CD4-positive, alpha-beta T cell (primary cell): ENCODE measurements at regions not wholly inside any gene's neighbourhood (a gene's known extent, or its start where the extent isn't known, plus 50 kb on each side); places are given as distances from the start of the nearest gene placed in this dataset.

Experiments
- ATAC-seq: fragments of 200-7000 bp; cut with Tn5 transposase; one replicate; pipeline ENCODE4 v1.10.0; 2022; ENCODE audit warnings: mild to moderate bottlenecking; ENCODE audit not compliant: poor library complexity
- CTCF ChIA-PET: fragments of 350-600 bp; sonication (Branson Sonifier 250); formaldehyde crosslinking; loops from one replicate; lab custom pipeline; 2021; ENCODE audit warnings: antibody characterized with exemption, inconsistent platforms; lab: Charles Lee
- POLR2A ChIA-PET: fragments of 350-600 bp; sonication (Branson Sonifier 250); formaldehyde crosslinking; loops from one replicate; lab custom pipeline; 2021; ENCODE audit warnings: antibody characterized with exemption, inconsistent platforms; lab: Charles Lee
- DNase-seq, 14 experiments: peaks; one replicate each; pipeline ENCODE4 v3.0.0-alpha.2; 2013 to 2020; ENCODE audit warnings: mixed read lengths in 2 of 14
- H3K27ac ChIP-seq, 2 donors: one replicate each; pipeline versions ENCODE4 v1.5.1 to v1.7.0; 2013; ENCODE audit warnings: low read length in 2 of 2, low read depth in 1 of 2, mild to moderate bottlenecking in 1 of 2
- H3K27me3 ChIP-seq, 2 experiments: 1 replicate in 1 of 2; 2 replicates in 1 of 2; pipeline versions ENCODE4 v1.6.1 to v1.7.0; 2013; ENCODE audit warnings: low read length in 2 of 2, control low read depth in 1 of 2, mild to moderate bottlenecking in 1 of 2, moderate library complexity in 1 of 2; ENCODE audit not compliant: insufficient read depth in 2 of 2, control insufficient read depth in 1 of 2
- H3K36me3 ChIP-seq: one replicate; pipeline ENCODE4 v1.6.1; 2013; ENCODE audit warnings: low read length, control low read depth; ENCODE audit not compliant: insufficient read depth
- H3K4me1 ChIP-seq: one replicate; pipeline ENCODE4 v1.6.1; 2013; ENCODE audit warnings: low read length, control low read depth; ENCODE audit not compliant: insufficient read depth
- H3K4me3 ChIP-seq: one replicate; pipeline ENCODE4 v1.5.1; 2013; ENCODE audit warnings: mild to moderate bottlenecking, low read length, moderate library complexity
- H3K9me3 ChIP-seq, 2 experiments: 1 replicate in 1 of 2; 2 replicates in 1 of 2; pipeline versions ENCODE4 v1.6.1 to v1.7.0; 2013; ENCODE audit warnings: low read length in 2 of 2, mild to moderate bottlenecking in 2 of 2, control low read depth in 1 of 2, moderate library complexity in 1 of 2; ENCODE audit not compliant: control insufficient read depth in 1 of 2, insufficient read depth in 1 of 2
- H3K27ac Mint-ChIP-seq: one replicate; pipeline ENCODE4 v1.8.0; 2020; ENCODE audit warnings: mixed read lengths
- H3K27me3 Mint-ChIP-seq: one replicate; pipeline ENCODE4 v1.8.0; 2021; ENCODE audit warnings: mixed read lengths
- H3K36me3 Mint-ChIP-seq: one replicate; pipeline ENCODE4 v1.8.0; 2021; ENCODE audit warnings: low read depth, mixed read lengths
- H3K4me1 Mint-ChIP-seq: one replicate; pipeline ENCODE4 v1.8.0; 2021; ENCODE audit warnings: low read depth, mixed read lengths
- H3K4me3 Mint-ChIP-seq: one replicate; pipeline ENCODE4 v1.8.0; 2020; ENCODE audit warnings: mild to moderate bottlenecking, mixed read lengths
- H3K9me3 Mint-ChIP-seq: one replicate; pipeline ENCODE4 v1.8.0; 2020; ENCODE audit warnings: mixed read lengths
- CTCF ChIP-seq: fragments of 200-600 bp; IDR thresholded peaks from one replicate; pipeline ENCODE4 v1.8.0; 2022; ENCODE audit warnings: antibody characterized with exemption, mild to moderate bottlenecking
- intact Hi-C, 2 experiments: fragments of 100-400 bp; cut with DNase I in 1 of 2; cut with micrococcal nuclease in 1 of 2; formaldehyde crosslinking; loops; one replicate each; pipeline versions ENCODE4 v1.15.1 to v1.9.0; 2023 to 2025; cut with DNase I, micrococcal nuclease

- no peak for TF ChIP-seq CTCF
- no peak overlapping the region for H3K4me3 Mint-ChIP-seq
- ChIA-PET POLR2A (no interaction called here), CTCF (no interaction called here)
- no peaks in the 10 kb centered on the region for H3K4me1 Mint-ChIP-seq
- Histone ChIP-seq H3K9me3 (no peaks in the 10 kb centered on the region), H3K27me3 (peaks cover 0 to 11% of the 10 kb centered on the region in 2 experiments), H3K4me1 (no peaks in the 10 kb centered on the region), H3K36me3 (no peaks in the 10 kb centered on the region), H3K27ac (no peak overlapping the region), H3K4me3 (no peak overlapping the region)
- no peak for ATAC-seq
- no peak overlapping the region for H3K27ac Mint-ChIP-seq
- no peak for DNase-seq
- intact Hi-C loops, result no loop called here
- H3K9me3 Mint-ChIP-seq, result no peaks in the 10 kb centered on the region
- H3K36me3 Mint-ChIP-seq, result no peaks in the 10 kb centered on the region
- peaks cover 13% of the 10 kb centered on the region for H3K27me3 Mint-ChIP-seq
Measured at GRCh38 chr17:68657166-68657565, 56.0 kb upstream of the FAM20A start.

- intact Hi-C loops, result no loop called here
- no peak for TF ChIP-seq CTCF
- Mint-ChIP-seq H3K27ac (no peak overlapping the region), H3K9me3 (no peaks in the 10 kb centered on the region), H3K4me3 (no peak overlapping the region), H3K27me3 (peaks cover 17% of the 10 kb centered on the region), H3K4me1 (no peaks in the 10 kb centered on the region), H3K36me3 (no peaks in the 10 kb centered on the region)
- H3K27me3 ChIP-seq, result peaks cover 0 to 9% of the 10 kb centered on the region in 2 experiments
- POLR2A ChIA-PET, result no interaction called here
- H3K4me3 ChIP-seq, result no peak overlapping the region
- H3K4me1 ChIP-seq, result no peaks in the 10 kb centered on the region
- ATAC-seq (no peak), DNase-seq (no peak)
- CTCF ChIA-PET, result no interaction called here
- H3K27ac ChIP-seq, result no peak overlapping the region
- H3K36me3 ChIP-seq, result no peaks in the 10 kb centered on the region
- H3K9me3 ChIP-seq, result no peaks in the 10 kb centered on the region
Measured at GRCh38 chr17:68656666-68657065, 55.5 kb upstream of the FAM20A start.
